Tibial artery (tissue), 4 donors: ENCODE measurements at regions not wholly inside any gene's neighbourhood (a gene's known extent, or its start where the extent isn't known, plus 50 kb on each side); places are given as distances from the start of the nearest gene placed in this dataset.
"Not testable (repeated sequence)": the region's sequence is repeated elsewhere in the genome, so short reads cannot be mapped to it uniquely, and the experiment has no call there.

Experiments used
- DNase-seq, 2 donors: peaks; one replicate each; pipeline ENCODE4 v3.0.0-alpha.2; 2019
- H3K27ac ChIP-seq, 2 donors: fragments of 200-600 bp; sonication (generic) in 1 of 2; 1 replicate in 1 of 2; 2 replicates in 1 of 2; pipeline ENCODE4 v1.5.1; 2018 to 2019; ENCODE audit warnings: mild to moderate bottlenecking in 1 of 2
- H3K27me3 ChIP-seq, 2 donors: fragments of 200-600 bp; sonication (generic) in 1 of 2; one replicate each; pipeline versions ENCODE4 v1.5.1 to v1.6.0; 2016 to 2019
- H3K36me3 ChIP-seq, 3 donors: fragments of 200-600 bp; sonication (generic) in 2 of 3; one replicate each; pipeline ENCODE4 v1.5.1; 2016 to 2019; ENCODE audit warnings: mild to moderate bottlenecking in 2 of 3
- H3K4me1 ChIP-seq, 4 donors: fragments of 200-600 bp; sonication (generic) in 2 of 4; 1 replicate in 3 of 4; 2 replicates in 1 of 4; pipeline ENCODE4 v1.5.1; 2016 to 2019
- H3K4me3 ChIP-seq, 2 donors: fragments of 200-600 bp; sonication (generic) in 1 of 2; 1 replicate in 1 of 2; 2 replicates in 1 of 2; pipeline ENCODE4 v1.5.1; 2018 to 2019; ENCODE audit warnings: mild to moderate bottlenecking in 2 of 2
- H3K9me3 ChIP-seq, 3 donors: fragments of 200-600 bp; sonication (generic) in 1 of 3; one replicate each; pipeline ENCODE4 v1.5.1; 2016 to 2019
- CTCF ChIP-seq, 2 experiments: fragments of 200-600 bp in 1 of 2; fragments of 450-650 bp in 1 of 2; IDR thresholded peaks; one replicate each; pipeline ENCODE4 v1.5.1; 2017 to 2019; ENCODE audit warnings: antibody characterized with exemption in 2 of 2, mild to moderate bottlenecking in 1 of 2, moderate library complexity in 1 of 2
- intact Hi-C: fragments of 100-400 bp; cut with DNase I; formaldehyde crosslinking; loops from one replicate; pipeline ENCODE4 v1.15.0; 2023; ENCODE audit warnings: low total_unique reads

- Histone ChIP-seq H3K27ac (no peak overlapping the region), H3K9me3 (no peaks in the 10 kb centered on the region), H3K4me3 (no peak overlapping the region), H3K36me3 (no peaks in the 10 kb centered on the region), H3K27me3 (no peaks in the 10 kb centered on the region), H3K4me1 (no peaks in the 10 kb centered on the region)
- intact Hi-C loops = no loop called here
- no peak for DNase-seq
- no peak for TF ChIP-seq CTCF (IDR thresholded peaks at IDR 0.05)
These were observed 276.9 kb upstream of the TOM1L1 start for GRCh38 chr17:54623746-54624145.

- intact Hi-C loops = no loop called here
- no peak overlapping the region for H3K27ac ChIP-seq
- DNase-seq = no peak
- H3K27me3 ChIP-seq = no peaks in the 10 kb centered on the region
- no peak for TF ChIP-seq CTCF (IDR thresholded peaks at IDR 0.05)
- H3K36me3 ChIP-seq = no peaks in the 10 kb centered on the region
- no peak overlapping the region for H3K4me3 ChIP-seq
- H3K9me3 ChIP-seq = no peaks in the 10 kb centered on the region
- no peaks in the 10 kb centered on the region for H3K4me1 ChIP-seq
These were observed 274.4 kb upstream of the TOM1L1 start for GRCh38 chr17:54626146-54626703.

- intact Hi-C loops, DNase-seq: not testable (repeated sequence)
These were observed 261.2 kb upstream of the TOM1L1 start for GRCh38 chr17:54639426-54639825.

GRCh38 chr17:54662978-54663876 lies 237.4 kb upstream of the TOM1L1 start:
- no peaks in the 10 kb centered on the region for H3K4me1 ChIP-seq
- H3K36me3 ChIP-seq = no peaks in the 10 kb centered on the region
- no peaks in the 10 kb centered on the region for H3K27me3 ChIP-seq
- H3K9me3 ChIP-seq = peaks cover 0 to 4% (median 0%) of the 10 kb centered on the region in 3 donors
- no peak for DNase-seq
- intact Hi-C loops = no loop called here
- H3K4me3 ChIP-seq = no peak overlapping the region
- no peak for TF ChIP-seq CTCF (IDR thresholded peaks at IDR 0.05)
- H3K27ac ChIP-seq = no peak overlapping the region

More at GRCh38 chr17:54639426-54639825, 261.2 kb upstream of the TOM1L1 start:
- H3K4me1 ChIP-seq, H3K4me3 ChIP-seq, H3K27ac ChIP-seq, H3K36me3 ChIP-seq, H3K27me3 ChIP-seq: not testable (repeated sequence)
- peaks cover 0 to 20% (median 0%) of the 10 kb centered on the region in 3 donors for H3K9me3 ChIP-seq

- Histone ChIP-seq H3K4me1 (no peaks in the 10 kb centered on the region), H3K27me3 (no peaks in the 10 kb centered on the region), H3K4me3 (no peak overlapping the region), H3K27ac (no peak overlapping the region), H3K36me3 (no peaks in the 10 kb centered on the region), H3K9me3 (peaks cover 0 to 4% (median 0%) of the 10 kb centered on the region in 3 donors)
- intact Hi-C loops = no loop called here
- DNase-seq = no peak
- no peak for TF ChIP-seq CTCF (IDR thresholded peaks at IDR 0.05)
These were observed 234.1 kb upstream of the TOM1L1 start for GRCh38 chr17:54666559-54666958.

- no peaks in the 10 kb centered on the region for H3K4me1 ChIP-seq
- no peak overlapping the region for H3K27ac ChIP-seq
- no peaks in the 10 kb centered on the region for H3K9me3 ChIP-seq
- no peaks in the 10 kb centered on the region for H3K27me3 ChIP-seq
- TF ChIP-seq CTCF (IDR thresholded peaks at IDR 0.05) = no peak
- H3K4me3 ChIP-seq = no peak overlapping the region
- intact Hi-C loops = no loop called here
- DNase-seq = no peak
- no peaks in the 10 kb centered on the region for H3K36me3 ChIP-seq
These were observed 222.5 kb upstream of the TOM1L1 start for GRCh38 chr17:54678158-54678557.
